ENCODE measurements at regions not wholly inside any gene's neighbourhood (a gene's known extent, or its start where the extent isn't known, plus 50 kb on each side); places are given as distances from the start of the nearest gene placed in this dataset.

DNA sequence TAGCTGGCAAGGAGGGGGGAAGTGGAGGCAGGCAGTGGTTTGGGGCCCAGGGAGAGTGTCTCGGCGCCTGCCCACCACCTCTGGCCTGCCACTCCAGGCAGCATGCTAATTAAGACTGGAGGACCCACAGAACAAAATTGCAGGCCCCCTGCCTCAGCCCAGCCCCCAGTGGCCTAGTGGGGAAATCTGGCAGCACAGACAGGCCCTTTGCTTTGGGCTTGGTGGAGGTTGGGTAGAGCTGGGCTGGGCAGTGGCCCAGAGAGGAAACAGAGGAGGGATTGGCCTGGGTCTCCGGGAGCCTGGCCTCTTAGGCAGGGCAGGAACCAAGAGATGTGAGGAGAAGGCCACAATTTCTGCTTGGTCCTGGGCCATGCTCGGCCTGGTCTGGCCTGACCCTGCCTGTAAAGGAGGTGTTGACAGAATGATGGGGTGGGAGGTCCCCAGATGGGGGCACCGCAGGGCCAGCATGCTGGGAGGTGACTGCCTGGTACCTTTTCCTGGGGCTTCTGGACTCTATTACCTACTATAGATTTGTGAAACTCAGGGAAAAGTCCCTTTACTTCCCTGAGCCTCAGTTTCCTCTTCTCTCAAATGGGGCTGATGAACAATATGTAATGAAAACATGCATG lies 92.4 kb upstream of the PJA1 start:
- Histone ChIP-seq H3K9me3 (ENCODE audit: insufficient read depth, low read length) (no peaks in the 10 kb centered on the region), H3K4me1 (ENCODE audit: low read length) (peaks cover 9% of the 10 kb centered on the region; the same call in 1 of the 2 replicates), H3K79me2 (ENCODE audit: low read length) (no peaks in the 10 kb centered on the region), H3K27ac (ENCODE audit: low read length) (no peak overlapping the region), H2AFZ (ENCODE audit: low read depth, low read length) (no peak overlapping the region), H3K9ac (ENCODE audit: low read length) (no peak overlapping the region), H3K4me2 (ENCODE audit: low read length) (no peak overlapping the region), H4K20me1 (ENCODE audit: insufficient read depth, low read length) (no peaks in the 10 kb centered on the region), H3K4me3 (ENCODE audit: low read length) (no peak overlapping the region), H3K36me3 (replicated peaks; ENCODE audit: low read depth, low read length) (no peaks in the 10 kb centered on the region), H3K27me3 (ENCODE audit: low read depth, low read length) (no peaks in the 10 kb centered on the region)
- TF ChIP-seq EZH2phosphoT487 (IDR thresholded peaks at IDR 0.05; ENCODE audit: low read depth): no peak
- TF ChIP-seq, protein P1, sequence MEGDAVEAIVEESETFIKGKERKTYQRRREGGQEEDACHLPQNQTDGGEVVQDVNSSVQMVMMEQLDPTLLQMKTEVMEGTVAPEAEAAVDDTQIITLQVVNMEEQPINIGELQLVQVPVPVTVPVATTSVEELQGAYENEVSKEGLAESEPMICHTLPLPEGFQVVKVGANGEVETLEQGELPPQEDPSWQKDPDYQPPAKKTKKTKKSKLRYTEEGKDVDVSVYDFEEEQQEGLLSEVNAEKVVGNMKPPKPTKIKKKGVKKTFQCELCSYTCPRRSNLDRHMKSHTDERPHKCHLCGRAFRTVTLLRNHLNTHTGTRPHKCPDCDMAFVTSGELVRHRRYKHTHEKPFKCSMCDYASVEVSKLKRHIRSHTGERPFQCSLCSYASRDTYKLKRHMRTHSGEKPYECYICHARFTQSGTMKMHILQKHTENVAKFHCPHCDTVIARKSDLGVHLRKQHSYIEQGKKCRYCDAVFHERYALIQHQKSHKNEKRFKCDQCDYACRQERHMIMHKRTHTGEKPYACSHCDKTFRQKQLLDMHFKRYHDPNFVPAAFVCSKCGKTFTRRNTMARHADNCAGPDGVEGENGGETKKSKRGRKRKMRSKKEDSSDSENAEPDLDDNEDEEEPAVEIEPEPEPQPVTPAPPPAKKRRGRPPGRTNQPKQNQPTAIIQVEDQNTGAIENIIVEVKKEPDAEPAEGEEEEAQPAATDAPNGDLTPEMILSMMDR (IDR thresholded peaks at IDR 0.05; ENCODE audit: low read depth, low read length): no peak

DNA sequence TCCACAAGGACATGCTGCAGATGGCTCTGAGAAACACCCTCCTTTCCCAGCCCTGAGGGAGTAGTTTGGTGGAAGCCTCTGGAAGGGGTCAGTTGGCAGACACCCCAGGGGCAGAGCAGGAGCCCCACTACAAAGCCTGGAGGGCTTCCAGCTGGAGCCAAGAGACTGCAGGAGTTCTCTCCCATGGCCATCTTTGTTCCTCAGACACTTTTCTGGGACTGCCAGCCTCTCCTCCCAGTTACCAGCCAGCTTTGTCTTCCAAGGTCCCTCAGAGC lies 91.0 kb upstream of the PJA1 start:
- Histone ChIP-seq H3K79me2 (ENCODE audit: low read length) (no peaks in the 10 kb centered on the region), H3K4me3 (ENCODE audit: low read length) (no peak overlapping the region), H3K9ac (ENCODE audit: low read length) (no peak overlapping the region), H2AFZ (ENCODE audit: low read depth, low read length) (no peak overlapping the region), H3K36me3 (replicated peaks; ENCODE audit: low read depth, low read length) (no peaks in the 10 kb centered on the region), H3K4me2 (ENCODE audit: low read length) (no peak overlapping the region), H3K27me3 (ENCODE audit: low read depth, low read length) (no peaks in the 10 kb centered on the region), H4K20me1 (ENCODE audit: insufficient read depth, low read length) (no peaks in the 10 kb centered on the region), H3K27ac (ENCODE audit: low read length) (no peak overlapping the region), H3K4me1 (ENCODE audit: low read length) (peaks cover 9% of the 10 kb centered on the region; the same call in 1 of the 2 replicates), H3K9me3 (ENCODE audit: insufficient read depth, low read length) (no peaks in the 10 kb centered on the region)
- TF ChIP-seq, protein P1 (IDR thresholded peaks at IDR 0.05; ENCODE audit: low read depth, low read length): no peak
- no peak for TF ChIP-seq EZH2phosphoT487 (IDR thresholded peaks at IDR 0.05; ENCODE audit: low read depth)

DNA sequence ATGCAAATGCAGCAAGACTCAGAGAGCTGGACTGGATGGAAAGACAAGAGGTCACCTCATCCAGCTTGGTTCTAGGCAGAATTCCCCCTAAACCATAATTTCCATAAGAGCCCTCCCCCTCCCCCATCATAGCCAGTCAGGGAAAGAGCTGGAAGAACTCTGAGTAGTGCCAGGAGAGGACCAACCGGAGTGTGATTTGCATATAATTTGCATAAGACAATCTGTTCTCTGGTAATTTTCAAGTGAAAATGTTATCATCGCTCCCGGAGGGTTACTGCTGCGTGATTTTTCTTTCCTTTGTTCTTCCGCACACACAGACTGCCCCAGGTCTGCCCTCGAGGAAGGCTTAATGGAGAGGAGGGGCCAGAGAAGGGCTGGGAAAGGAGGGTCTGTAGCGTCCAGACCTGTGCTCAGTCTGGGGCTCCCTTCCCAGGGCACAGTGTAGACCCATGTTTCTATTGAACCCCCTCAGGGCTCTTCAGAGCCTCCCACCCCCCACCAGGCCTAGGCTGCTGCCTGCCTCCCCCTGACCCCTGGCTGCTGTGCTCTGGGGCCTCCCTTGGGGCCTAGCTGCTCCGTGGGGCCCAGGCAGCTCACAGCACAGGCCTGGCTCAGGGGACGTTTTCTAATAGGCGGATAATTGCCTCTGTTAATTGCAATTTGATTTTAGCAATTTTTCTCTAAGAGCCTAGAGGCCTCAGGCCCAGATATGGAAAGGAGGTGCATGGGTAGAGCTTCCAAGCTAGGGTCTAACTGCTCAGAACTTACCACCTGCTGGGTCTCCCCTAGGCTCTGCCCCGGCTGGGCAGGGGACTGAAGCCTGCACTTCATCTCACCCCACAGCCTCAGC lies 90.4 kb upstream of the PJA1 start:
- H3K36me3 ChIP-seq (replicated peaks; ENCODE audit: low read depth, low read length): no peaks in the 10 kb centered on the region
- H3K27ac ChIP-seq (ENCODE audit: low read length): no peak overlapping the region
- no peaks in the 10 kb centered on the region for H3K27me3 ChIP-seq (ENCODE audit: low read depth, low read length)
- TF ChIP-seq EZH2phosphoT487 (IDR thresholded peaks at IDR 0.05; ENCODE audit: low read depth): no peak
- TF ChIP-seq, protein P1 (IDR thresholded peaks at IDR 0.05; ENCODE audit: low read depth, low read length): no peak
- no peaks in the 10 kb centered on the region for H3K79me2 ChIP-seq (ENCODE audit: low read length)
- H2AFZ ChIP-seq (ENCODE audit: low read depth, low read length): no peak overlapping the region
- no peak overlapping the region for H3K4me2 ChIP-seq (ENCODE audit: low read length)
- H3K4me3 ChIP-seq (ENCODE audit: low read length): no peak overlapping the region
- H3K9me3 ChIP-seq (ENCODE audit: insufficient read depth, low read length): no peaks in the 10 kb centered on the region
- H4K20me1 ChIP-seq (ENCODE audit: insufficient read depth, low read length): no peaks in the 10 kb centered on the region
- peaks cover 9% of the 10 kb centered on the region; the same call in 1 of the 2 replicates for H3K4me1 ChIP-seq (ENCODE audit: low read length)
- H3K9ac ChIP-seq (ENCODE audit: low read length): no peak overlapping the region

DNA sequence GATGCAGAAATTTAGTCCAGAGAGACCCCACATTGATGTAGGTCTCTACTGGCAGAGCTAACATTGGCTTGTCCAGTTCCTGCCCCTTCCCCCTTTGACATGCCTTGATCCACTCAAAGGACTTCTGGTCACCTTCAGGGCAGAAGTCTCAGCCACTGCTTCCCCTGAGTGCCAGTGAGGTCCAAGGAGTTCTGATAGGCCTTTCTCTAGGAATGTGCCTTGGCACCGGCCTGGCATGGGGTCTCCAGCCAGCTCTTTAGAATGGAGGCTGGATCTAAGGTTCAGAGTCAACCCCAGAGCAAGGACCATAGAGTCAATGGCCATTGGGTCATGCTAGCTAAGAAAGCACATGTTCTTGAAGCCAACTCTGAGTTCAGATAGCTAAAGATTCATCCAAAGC lies 88.6 kb upstream of the PJA1 start:
- TF ChIP-seq EZH2phosphoT487 (IDR thresholded peaks at IDR 0.05; ENCODE audit: low read depth): no peak
- TF ChIP-seq, protein P1 (IDR thresholded peaks at IDR 0.05; ENCODE audit: low read depth, low read length): no peak

More for the DNA sequence above, 88.6 kb upstream of the PJA1 start:
- Histone ChIP-seq H3K27me3 (ENCODE audit: low read depth, low read length) (no peaks in the 10 kb centered on the region), H3K27ac (ENCODE audit: low read length) (no peak overlapping the region), H3K79me2 (ENCODE audit: low read length) (no peaks in the 10 kb centered on the region), H3K4me3 (ENCODE audit: low read length) (no peak overlapping the region), H2AFZ (ENCODE audit: low read depth, low read length) (no peak overlapping the region), H3K9me3 (ENCODE audit: insufficient read depth, low read length) (no peaks in the 10 kb centered on the region), H3K9ac (ENCODE audit: low read length) (no peak overlapping the region), H3K36me3 (replicated peaks; ENCODE audit: low read depth, low read length) (no peaks in the 10 kb centered on the region), H3K4me2 (ENCODE audit: low read length) (no peak overlapping the region), H4K20me1 (ENCODE audit: insufficient read depth, low read length) (no peaks in the 10 kb centered on the region), H3K4me1 (ENCODE audit: low read length) (peaks cover 9% of the 10 kb centered on the region; the same call in 1 of the 2 replicates)

Data from OCI-LY3 (cell line).